Medulla oblongata (tissue), 1 donor: ENCODE measurements at regions not wholly inside any gene's neighbourhood (a gene's known extent, or its start where the extent isn't known, plus 50 kb on each side); places are given as distances from the start of the nearest gene placed in this dataset.
"Not testable (repeated sequence)": the region's sequence is repeated elsewhere in the genome, so short reads cannot be mapped to it uniquely, and the experiment has no call there.

Source experiments
- DNase-seq: peaks from one replicate; pipeline ENCODE4 v3.0.0-alpha.2; 2015; ENCODE audit errors: extremely low spot score

DNA sequence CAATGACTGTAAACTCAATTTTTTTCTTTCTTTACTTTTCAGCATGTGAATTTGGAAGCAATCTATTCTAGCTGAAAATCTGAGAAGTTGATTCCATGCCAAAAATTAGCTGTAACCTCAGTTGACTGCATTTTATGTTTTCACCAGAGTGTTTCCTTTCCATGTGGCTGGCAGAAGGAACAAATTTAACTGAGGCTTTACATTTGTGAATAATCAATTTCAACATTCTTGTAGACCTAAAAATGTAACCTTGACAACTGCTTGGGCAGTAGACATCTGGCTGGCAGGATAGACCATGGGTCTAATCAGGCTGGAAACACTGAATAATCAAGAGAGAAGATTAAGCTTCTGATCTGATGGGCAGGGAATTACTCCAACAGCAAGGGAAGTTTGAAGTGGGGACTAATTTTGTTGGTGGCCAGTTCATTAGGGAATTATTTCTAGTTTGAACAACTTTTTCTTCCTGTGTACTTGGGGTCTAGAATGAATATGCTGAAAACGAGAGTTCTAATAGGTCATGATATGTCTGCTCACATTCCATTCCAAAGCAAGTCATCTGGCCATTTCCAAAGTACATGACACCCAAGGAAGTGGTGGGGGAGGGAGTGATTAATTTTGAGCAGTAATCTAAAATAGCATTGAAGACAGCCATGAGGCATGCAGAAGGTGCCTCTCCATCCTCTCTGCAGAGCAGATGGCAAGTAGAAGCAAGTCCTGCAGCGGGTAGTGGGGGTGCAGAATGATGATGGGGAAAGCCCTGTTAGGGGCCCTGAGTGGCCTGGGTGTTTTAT, 68.2 kb downstream of the ATP23 start:
- DNase-seq, result no peak

DNA sequence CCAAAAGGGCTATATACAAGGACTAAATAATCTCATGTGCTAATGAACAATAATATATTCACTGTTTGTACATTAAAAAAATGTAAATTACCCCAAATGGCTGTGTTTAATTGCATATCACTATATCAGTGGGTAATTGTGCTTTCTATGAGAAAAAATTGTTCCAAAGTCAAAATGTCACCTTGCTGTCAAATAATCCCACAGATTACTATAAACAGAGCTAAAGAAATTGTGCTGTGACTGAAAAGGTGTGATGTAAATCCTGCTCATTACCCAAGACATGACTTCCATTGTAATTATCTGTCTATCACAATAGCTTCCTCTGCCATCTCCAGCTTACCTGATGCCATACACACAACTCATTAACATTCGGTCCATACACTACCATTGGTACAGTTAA, 70.3 kb downstream of the ATP23 start:
- DNase-seq, result no peak

DNA sequence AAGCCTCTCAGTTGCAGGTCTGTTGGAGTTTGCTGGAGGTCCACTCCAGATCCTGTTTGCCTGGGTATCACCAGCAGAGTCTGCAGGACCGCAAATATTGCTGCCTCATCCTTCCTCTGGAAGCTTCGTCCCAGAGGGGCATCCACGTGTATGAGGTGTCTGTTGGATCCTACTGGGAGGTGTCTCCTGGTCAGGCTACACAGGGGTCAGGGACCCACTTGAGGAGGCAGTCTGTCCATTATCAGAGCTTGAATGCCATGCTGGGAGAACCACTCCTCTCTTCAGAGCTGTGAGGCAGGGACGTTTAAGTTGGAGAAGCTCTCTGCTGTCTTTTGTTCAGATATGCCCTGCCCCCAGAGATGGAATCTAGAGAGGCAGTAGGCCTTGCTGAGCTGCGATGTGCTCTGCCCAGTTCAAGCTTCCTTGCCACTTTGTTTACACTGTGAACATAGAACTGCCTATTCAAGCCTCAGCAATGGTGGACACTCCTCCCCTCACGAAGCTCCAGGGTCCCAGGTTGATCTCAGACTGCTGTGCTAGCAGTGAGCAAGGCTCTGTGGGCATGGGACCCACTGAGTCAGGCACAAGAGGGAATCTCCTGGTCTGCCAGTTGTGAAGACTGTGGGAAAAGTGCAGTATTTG, 81.1 kb downstream of the ATP23 start:
- not testable (repeated sequence) for DNase-seq

DNA sequence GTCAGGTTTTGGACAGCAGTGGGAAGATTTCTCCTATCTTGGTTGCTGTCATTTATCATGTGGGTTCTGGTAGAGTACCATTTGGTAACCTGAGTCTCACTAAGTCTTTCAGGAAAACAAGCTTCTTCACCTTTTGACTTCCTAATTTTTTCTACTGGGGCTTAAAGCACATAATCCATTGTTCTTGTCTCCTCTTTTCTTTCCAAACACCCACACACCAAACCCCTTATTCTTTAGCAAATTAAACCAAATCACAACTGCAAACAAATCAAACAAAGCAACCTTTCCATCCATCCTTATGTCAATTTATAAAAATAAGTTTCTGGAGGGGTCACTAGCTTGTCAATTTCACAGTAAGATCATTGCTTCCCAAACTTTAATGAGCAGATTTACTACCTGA, 84.1 kb downstream of the ATP23 start:
- DNase-seq, result no peak

DNA sequence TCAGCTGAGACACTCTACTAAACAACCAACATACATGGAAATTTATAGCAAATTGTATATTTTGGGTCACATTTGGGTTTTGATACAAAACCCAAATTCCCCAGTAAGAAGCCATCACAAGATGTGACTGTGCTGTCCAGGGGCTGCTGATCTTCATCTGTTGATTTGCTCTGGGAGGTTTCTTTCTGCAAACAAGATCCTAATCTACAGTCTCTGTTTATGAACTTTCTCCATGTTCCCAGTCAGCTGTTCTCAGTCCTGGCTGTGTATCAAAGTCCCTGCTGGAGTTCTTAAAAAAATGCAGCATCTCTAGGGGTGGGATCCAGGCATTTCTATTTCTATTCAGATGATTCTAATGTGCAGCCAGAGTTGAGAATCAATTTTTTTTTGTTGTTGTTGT, 85.1 kb downstream of the ATP23 start:
- no peak for DNase-seq

DNA sequence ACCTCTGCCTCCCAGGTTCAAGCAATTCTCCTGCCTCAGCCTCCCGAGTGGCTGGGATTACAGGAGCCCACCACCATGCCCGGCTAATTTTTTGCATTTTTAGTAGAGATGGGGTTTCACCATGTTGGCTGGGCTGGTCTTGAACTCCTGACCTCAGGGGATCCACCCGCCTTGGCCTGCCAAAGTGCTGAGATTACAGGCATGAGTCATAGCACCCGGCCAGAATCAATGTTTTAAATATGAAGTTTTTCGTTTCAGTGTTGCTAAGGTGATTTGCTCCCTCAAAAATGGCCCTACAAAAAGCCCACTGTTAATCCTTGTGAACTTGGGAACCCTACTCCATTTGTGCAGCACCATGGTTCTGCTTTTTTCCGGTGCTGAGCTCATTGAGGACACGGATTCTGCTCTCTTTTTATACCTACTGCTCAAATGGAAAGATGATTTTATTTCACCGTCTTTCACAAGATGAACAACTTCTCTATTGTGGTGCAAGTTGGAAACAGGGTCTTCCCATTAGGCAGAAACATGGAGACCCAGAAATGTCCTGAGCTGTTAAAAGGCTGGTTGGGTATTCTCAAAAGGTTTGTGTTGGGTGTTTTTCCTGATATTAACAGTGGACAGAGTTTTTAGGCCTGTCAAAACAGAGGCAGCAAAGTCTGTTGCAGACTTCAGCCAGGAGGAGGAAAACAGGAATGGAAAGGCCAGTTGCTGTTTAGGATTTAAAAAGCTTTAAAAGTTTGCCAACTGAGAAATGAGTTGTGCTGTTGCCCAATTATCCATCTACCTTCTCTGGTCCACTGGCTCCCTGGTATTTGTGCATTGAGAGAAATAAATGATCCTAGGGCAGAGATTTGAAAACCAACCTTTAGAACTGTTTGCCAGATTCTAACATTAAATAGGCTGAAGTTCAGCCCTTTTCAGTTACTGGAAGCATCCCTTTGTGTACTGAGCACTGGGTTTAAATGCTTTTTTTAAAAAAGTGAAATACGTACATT, 85.8 kb downstream of the ATP23 start:
- DNase-seq, result peak; percentile 13

DNA sequence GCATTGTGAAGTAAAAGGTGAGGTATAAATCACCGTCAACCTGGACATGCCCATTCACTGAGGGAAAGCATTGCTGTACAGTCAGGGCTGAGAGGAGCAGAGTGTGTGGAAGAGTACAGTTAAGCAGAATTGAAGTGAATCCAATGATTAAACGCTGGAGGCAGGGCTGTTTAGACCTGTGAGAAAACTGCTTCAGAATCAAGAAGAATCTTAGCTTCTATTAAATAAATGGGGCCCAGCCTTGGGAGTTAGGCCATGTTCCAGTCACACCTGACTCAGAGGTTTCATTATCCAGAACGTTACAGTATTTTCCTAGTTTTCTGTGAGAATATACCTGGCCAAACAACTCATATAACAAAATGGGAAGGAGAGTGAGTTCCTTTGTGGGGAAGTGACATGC, 86.9 kb downstream of the ATP23 start:
- no peak for DNase-seq

DNA sequence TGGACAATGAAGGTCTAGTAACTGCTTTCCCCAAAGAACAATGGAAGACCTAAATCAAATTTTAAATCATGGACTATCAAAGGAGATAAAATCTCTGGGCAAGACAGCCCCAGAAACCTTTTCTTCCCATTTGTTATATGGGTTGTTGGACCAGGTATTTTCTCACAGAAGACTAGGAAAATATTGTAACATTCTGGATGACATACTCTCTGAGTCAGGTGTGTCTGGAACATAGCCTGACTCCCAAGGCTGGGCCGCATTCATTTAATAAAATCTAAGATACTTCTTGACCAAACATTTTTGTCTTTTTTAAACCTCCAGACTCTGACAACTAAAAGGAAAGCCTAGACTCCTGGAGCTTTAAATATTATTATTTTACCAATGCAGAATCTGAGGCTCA, 87.9 kb downstream of the ATP23 start:
- no peak for DNase-seq

DNA sequence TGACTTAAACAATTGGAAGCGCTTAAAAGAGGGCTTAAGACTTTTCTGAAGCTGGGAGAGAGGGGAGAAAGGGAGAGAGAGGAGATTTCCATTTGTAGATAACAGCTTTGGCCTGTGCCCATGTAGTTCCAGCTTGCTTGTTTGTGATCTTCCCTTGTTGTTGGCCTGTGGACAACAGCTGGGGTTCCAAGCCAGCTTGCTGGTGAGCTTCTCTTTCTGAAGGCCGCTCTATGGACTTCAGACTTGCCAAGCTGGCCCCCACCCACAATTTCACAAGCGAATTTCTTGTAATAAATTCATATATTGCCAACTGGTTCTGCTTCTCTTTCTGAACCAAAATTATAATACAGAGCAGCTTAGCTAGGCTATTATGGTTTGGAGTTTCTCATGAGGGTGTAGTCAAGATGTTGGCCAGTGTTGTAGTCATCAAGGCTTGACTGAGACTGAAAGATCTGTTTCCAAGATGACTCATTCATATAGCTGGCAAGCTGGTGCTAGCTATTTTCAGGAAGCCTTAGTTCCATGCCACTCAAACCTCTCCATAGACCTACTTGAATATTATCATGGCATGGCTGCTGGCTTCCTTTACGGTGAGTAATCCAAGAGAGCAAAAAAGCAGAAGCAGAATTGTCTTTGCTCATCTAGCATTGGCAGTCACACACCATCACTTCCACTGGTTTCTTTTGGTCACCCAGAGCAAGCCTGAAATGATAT, 89.4 kb downstream of the ATP23 start:
- DNase-seq, result no peak

DNA sequence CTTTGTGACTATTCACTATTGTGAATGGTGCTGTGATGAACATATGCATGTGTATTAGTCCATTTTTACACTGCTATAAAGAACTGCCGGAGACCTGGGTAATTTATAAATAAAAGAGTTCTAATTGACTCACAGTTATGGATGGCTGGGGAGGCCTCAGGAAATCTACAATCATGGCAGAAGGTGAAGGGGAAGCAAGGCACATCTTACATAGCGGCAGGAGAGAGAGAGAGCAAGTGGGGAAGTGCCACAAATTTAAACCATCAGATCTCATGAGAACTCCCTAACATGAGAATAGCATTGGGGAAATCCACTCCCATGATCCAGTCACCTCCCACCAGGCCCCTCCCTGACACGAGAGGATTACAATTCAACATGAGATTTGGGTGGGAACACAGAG, 90.8 kb downstream of the ATP23 start:
- DNase-seq, result no peak

DNA sequence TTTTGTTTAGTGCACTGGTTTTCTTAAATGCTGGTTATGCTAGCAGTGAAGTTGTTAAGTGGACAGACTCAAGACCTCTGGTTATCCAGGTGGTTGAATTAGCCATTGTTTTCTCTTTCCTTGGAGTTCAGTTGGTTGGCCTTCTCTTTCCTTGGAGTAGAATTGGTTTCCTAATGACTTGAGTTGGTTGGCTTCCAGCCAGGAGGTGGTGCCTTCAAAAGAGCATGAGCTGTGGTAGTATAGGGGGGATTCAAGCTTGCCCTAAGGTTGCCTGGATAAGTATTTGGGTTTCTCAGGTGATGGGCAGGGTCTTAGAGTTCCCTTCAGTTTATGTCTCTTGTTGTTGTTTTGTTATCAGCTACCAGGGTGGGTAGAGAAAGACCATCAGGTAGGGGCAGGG, 92.5 kb downstream of the ATP23 start:
- no peak for DNase-seq

DNA sequence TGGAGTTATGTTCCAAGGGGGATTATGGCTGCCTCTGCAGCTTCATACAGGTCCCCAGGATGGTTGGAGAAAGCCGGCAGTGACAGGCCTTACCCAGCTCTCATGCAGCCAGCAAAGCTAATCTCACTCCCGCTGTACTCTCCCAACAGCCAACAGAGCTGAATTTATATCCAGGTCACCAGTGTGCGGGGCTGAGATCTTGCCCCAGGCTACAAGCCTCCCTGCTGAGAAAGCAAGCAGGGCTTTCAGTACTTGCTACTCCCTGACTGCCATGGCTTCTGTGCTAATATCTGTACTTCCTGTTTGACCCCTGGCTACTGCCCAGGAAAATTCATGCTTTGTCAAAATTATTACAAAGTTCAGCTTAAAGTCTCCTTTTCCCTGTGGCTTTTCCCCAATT, 92.9 kb downstream of the ATP23 start:
- DNase-seq, result no peak

DNA sequence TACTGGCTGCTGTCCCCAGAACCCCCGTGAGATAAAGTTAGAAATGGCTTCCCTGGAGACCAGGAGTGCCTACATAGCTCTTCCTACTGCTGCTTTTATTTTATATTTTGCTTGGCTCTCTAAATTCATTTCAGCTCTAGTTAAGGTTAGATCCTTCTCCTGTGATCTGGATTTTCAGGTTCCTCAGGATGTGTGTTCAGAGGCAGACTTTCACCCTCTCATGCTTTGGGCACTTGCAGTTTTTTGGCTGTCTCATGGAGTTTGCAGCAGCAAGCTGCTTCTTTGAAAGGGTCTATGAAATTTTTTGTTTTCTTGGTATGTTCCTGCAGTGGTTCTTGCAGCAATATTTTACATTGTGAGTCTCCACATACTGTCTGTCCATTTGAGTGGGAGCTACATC, 93.3 kb downstream of the ATP23 start:
- DNase-seq, result no peak

DNA sequence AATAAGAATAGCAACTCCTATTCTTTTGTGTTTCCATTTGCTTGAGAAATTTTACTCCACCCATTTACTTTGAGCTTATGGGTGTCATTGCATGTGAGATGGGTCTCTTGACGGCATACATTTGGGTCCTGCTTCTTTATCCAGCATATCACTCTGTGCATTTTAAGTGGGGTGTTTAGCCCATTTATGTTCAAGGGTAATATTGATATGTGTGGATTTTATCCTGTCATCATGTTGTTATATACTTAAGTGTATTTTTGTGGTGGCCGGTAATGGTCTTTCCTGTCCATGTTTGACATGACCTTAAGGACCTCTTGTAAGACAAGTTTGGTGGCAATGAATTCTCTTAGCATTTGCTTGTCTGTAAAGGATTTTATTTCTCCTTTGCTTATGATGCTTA, 100.1 kb downstream of the ATP23 start:
- no peak for DNase-seq

DNA sequence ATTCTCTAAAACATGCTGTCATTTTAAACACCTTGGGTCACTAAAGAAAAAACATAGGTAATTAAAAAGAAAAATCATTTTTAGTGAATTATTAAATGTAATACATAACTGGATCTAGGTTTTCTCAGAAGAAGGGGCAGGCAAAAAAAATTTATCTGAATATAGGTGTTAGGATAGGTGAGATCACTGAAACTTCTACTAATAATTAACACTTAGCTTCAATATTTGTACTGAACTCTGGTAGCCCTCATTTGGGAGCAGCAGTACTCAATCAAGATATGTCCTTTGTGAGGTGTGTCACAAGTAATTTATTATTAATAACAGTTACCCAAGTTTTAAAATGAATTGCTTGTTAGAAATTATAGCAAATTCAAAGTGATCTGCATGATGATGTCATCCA, 103.6 kb downstream of the ATP23 start:
- no peak for DNase-seq

DNA sequence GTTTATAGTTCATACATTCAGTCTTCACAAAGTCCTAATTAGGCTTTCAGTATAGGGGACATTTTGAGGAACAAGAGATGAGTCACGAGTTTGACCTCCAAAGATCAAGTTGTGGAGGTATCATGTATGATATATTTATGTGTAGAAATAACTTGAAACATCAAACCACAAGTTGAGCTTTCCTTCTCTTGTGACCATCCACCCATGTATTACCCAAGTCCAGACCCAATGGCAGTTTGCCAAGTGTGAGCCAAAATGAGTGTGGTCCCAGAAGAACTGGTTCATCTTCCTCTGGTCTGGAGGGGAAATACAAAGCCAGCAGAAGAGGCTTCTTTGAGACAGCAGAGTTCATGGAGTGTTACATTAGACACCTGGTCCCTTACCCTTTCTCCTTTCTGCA, 104.9 kb downstream of the ATP23 start:
- no peak for DNase-seq

DNA sequence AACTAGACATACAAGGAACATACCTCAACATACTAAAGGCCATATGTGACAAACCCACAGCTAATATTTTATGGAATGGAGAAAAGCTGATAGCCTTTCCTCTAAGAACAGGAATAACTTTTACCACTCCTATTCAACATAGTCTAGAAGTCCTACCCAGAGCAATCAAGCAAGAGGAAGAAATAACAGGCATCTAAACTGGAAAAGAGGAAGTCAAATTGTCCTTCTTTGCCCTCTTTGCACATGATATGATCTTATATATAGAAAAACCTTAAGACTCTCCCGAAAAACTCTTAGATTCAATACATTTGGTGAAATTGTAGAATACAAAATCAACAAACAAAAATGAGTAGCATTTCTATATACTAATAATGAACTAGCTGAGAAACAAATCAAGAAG, 110.0 kb downstream of the ATP23 start:
- no peak for DNase-seq

DNA sequence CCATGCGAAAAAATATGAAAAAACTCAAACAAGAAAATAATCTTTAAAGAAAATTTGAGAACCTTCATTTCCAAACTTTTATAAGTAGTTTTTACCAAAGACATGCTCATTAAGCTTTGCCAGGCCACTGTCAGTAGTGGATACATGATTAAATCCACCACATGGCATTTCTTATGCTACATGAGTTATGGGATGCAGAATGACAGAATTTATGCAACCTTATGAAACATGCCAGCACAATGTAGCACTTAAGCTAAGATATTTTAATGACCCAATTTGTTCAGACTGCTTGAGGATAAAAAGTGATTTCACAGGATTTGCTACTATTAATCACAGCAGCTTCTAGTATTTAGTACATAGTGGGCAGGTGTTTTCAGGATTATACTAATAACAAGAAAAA, 123.3 kb downstream of the ATP23 start:
- no peak for DNase-seq

DNA sequence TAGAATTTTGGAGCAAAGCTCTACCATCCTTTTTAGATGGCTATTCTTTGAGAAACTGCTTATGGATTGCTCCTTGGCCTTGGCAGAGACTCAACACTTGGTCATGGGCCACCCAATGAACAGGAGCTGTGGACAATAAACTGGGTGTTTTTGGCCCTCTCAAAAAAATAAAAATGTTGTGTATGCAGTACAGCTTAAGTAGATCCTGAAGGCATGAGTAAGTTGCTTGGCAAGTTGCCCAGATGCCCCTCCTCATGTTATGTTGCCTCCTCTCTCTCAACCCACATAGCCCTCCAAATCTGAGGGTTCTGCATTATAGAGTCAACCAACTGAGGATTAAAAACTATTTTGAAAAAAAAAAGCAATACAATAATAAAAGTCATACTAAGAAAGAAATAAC, 124.9 kb downstream of the ATP23 start:
- DNase-seq, result no peak

DNA sequence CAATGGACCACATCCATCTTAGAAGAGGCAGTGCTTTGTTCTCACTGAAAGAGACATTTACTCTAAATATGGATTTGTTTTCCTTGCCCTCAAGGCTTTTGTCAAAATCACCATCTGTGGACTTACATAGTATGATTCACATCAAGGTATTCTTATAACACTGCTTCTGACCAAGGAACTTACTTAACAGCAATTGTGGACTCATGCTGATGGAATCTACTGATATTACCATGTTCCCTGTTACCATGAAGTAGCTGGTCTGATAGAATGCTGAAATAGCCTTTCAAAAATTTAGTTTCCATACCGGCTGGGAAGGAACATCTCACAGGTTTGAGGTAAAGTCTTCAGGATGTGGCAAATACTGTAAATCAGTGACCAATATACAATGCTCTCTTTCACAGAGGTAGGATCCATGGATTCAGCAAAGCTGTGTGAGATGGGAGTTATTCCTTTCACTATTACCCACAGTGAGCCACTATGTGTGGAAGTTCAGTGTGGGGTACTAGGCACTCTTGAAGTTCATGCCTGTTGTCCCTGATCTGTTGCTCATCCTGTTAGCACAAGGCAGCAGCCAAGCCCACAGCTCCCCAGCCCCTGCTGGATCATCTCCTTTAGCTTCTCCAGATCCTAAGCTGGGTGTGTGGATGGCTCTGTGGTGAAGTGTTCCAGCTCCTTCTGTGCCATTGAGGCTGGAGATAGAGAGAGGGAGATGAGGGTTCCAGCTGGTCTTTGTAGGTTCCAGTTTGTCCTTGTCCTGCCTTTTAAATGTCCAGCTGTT, 126.4 kb downstream of the ATP23 start:
- DNase-seq, result no peak

DNA sequence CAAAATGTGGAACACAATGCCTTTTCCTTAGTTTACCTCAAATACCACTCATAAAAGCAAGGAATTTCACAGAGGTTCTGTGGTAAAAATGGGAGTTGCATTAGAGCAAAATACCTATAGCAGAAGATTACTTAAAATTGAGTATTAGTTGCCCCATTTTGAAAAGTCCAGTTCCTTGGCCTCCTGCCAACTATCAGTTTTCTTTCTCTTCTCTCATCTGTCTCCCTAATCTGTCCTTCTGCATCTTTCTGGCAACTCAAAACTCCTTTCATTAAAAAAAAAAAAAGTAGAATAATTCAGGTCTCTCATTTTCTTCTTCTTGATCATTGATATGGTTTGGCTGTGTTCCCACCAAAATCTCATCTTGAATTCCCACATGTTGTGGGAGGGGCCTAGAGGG, 127.3 kb downstream of the ATP23 start:
- no peak for DNase-seq
